Mesendoderm (in vitro differentiated cells): ENCODE measurements at regions not wholly inside any gene's neighbourhood (a gene's known extent, or its start where the extent isn't known, plus 50 kb on each side); places are given as distances from the start of the nearest gene placed in this dataset.

Source experiments
- DNase-seq: peaks from one replicate; pipeline ENCODE4 v3.0.0; 2013
- H2AK5ac ChIP-seq: 2 replicates; pipeline ENCODE4 v1.6.1; 2013; ENCODE audit warnings: low read length, inconsistent platforms
- H2BK120ac ChIP-seq: 2 replicates; pipeline ENCODE4 v1.6.1; 2013; ENCODE audit warnings: low read depth, mild to moderate bottlenecking, low read length, moderate library complexity, mixed read lengths
- H2BK15ac ChIP-seq: replicated peaks from 2 replicates; pipeline ENCODE4 v1.6.1; 2013; ENCODE audit warnings: low read depth, mild to moderate bottlenecking, moderate library complexity
- H2BK5ac ChIP-seq: 2 replicates; pipeline ENCODE4 v1.6.1; 2013; ENCODE audit warnings: low read length, inconsistent platforms
- H3K18ac ChIP-seq: 2 replicates; pipeline ENCODE4 v1.6.1; 2013; ENCODE audit warnings: mild to moderate bottlenecking, low read length, mixed read lengths
- H3K23ac ChIP-seq: one replicate; pipeline ENCODE4 v1.6.1; 2013; ENCODE audit warnings: low read length
- H3K27ac ChIP-seq: 2 replicates; pipeline ENCODE4 v1.5.1; 2013; ENCODE audit warnings: low read depth, mild to moderate bottlenecking, inconsistent platforms, low read length, moderate library complexity
- H3K27me3 ChIP-seq: 2 replicates; pipeline ENCODE4 v1.6.1; 2013; ENCODE audit warnings: low read length, control low read depth, mild to moderate bottlenecking, inconsistent platforms; ENCODE audit not compliant: insufficient read depth, poor library complexity
- H3K36me3 ChIP-seq: 2 replicates; pipeline ENCODE4 v1.6.1; 2013; ENCODE audit warnings: low read length, inconsistent platforms; ENCODE audit not compliant: control insufficient read depth, insufficient read depth
- H3K4ac ChIP-seq: one replicate; pipeline ENCODE4 v1.6.1; 2013; ENCODE audit warnings: low read depth, mild to moderate bottlenecking, low read length, moderate library complexity
- H3K4me1 ChIP-seq: 2 replicates; pipeline ENCODE4 v1.6.1; 2013; ENCODE audit warnings: low read depth, low read length, inconsistent platforms; ENCODE audit not compliant: control insufficient read depth
- H3K4me2 ChIP-seq: 2 replicates; pipeline ENCODE4 v1.6.1; 2013; ENCODE audit warnings: low read length
- H3K4me3 ChIP-seq: 2 replicates; pipeline ENCODE4 v1.5.1; 2013; ENCODE audit warnings: mild to moderate bottlenecking, low read length
- H3K56ac ChIP-seq: one replicate; pipeline ENCODE4 v1.6.1; 2013; ENCODE audit warnings: low read length
- H3K79me1 ChIP-seq: 2 replicates; pipeline ENCODE4 v1.6.1; 2013; ENCODE audit warnings: low read length, inconsistent platforms
- H3K79me2 ChIP-seq: 2 replicates; pipeline ENCODE4 v1.6.1; 2013; ENCODE audit warnings: mild to moderate bottlenecking, low read length; ENCODE audit not compliant: control insufficient read depth, insufficient read depth
- H3K9ac ChIP-seq: 2 replicates; pipeline ENCODE4 v1.6.1; 2013; ENCODE audit warnings: low read length, inconsistent platforms
- H4K5ac ChIP-seq: one replicate; pipeline ENCODE4 v1.6.1; 2013; ENCODE audit warnings: low read length
- H4K8ac ChIP-seq: one replicate; pipeline ENCODE4 v1.6.1; 2013; ENCODE audit warnings: low read depth, mild to moderate bottlenecking, control low read depth, low read length, moderate library complexity
- WGBS: extraction: QIAGEN DNeasy Blood & Tissue Kit; methylation state at CpG from one replicate; pipeline ENCODE4 v1.1.7; 2013; ENCODE audit warnings: low lambda C conversion rate, missing lambda C conversion rate; ENCODE audit not compliant: insufficient coverage; ENCODE audit errors: extremely low coverage; 5-methylcytosine and 5-hydroxymethylcytosine counted together

GRCh38 chr14:71716041-71716772 lies 216.0 kb upstream of the RGS6 start:
- peak; percentile 29 for DNase-seq
- no peak overlapping the region for H2BK5ac ChIP-seq
- no peaks in the 10 kb centered on the region for H3K4me1 ChIP-seq
- no peak overlapping the region for H4K8ac ChIP-seq
- H2BK120ac ChIP-seq: no peak overlapping the region
- no peak overlapping the region for H2AK5ac ChIP-seq
- H3K56ac ChIP-seq: no peak overlapping the region
- H3K4me3 ChIP-seq: no peak overlapping the region
- H3K18ac ChIP-seq: no peak overlapping the region
- H3K4ac ChIP-seq: no peak overlapping the region
- no peak overlapping the region for H3K9ac ChIP-seq
- no peaks in the 10 kb centered on the region for H3K27me3 ChIP-seq
- no CpG with 5 or more reads among the region's 6 CpGs for WGBS
- no peak overlapping the region for H3K23ac ChIP-seq
- H3K4me2 ChIP-seq: no peak overlapping the region
- no peak overlapping the region for H4K5ac ChIP-seq
- no peaks in the 10 kb centered on the region for H3K79me1 ChIP-seq
- no peak overlapping the region for H2BK15ac ChIP-seq
- H3K36me3 ChIP-seq: no peaks in the 10 kb centered on the region
- no peaks in the 10 kb centered on the region for H3K79me2 ChIP-seq
- no peak overlapping the region for H3K27ac ChIP-seq

GRCh38 chr14:71720978-71721624 lies 211.1 kb upstream of the RGS6 start:
- Histone ChIP-seq H3K36me3 (no peaks in the 10 kb centered on the region), H3K4me1 (no peaks in the 10 kb centered on the region), H3K4ac (no peak overlapping the region), H2BK15ac (no peak overlapping the region), H3K4me3 (no peak overlapping the region), H3K56ac (no peak overlapping the region), H3K27ac (no peak overlapping the region), H2BK5ac (no peak overlapping the region), H3K4me2 (no peak overlapping the region), H2AK5ac (no peak overlapping the region), H2BK120ac (no peak overlapping the region), H3K79me1 (no peaks in the 10 kb centered on the region), H3K18ac (no peak overlapping the region), H4K8ac (no peak overlapping the region), H4K5ac (no peak overlapping the region), H3K23ac (no peak overlapping the region), H3K9ac (no peak overlapping the region), H3K79me2 (no peaks in the 10 kb centered on the region), H3K27me3 (no peaks in the 10 kb centered on the region)
- peak; percentile 90 for DNase-seq
- WGBS: no CpG with 5 or more reads among the region's 9 CpGs

- DNase-seq: no peak
- Histone ChIP-seq H3K27ac (no peak overlapping the region), H3K79me2 (no peaks in the 10 kb centered on the region), H3K4me3 (no peak overlapping the region), H2BK5ac (no peak overlapping the region), H3K27me3 (no peaks in the 10 kb centered on the region), H2BK120ac (no peak overlapping the region), H3K79me1 (no peaks in the 10 kb centered on the region), H3K4me1 (no peaks in the 10 kb centered on the region), H3K56ac (no peak overlapping the region), H3K4ac (no peak overlapping the region), H2BK15ac (no peak overlapping the region), H3K36me3 (no peaks in the 10 kb centered on the region), H3K9ac (no peak overlapping the region), H3K4me2 (no peak overlapping the region), H3K23ac (no peak overlapping the region), H3K18ac (no peak overlapping the region), H4K8ac (no peak overlapping the region), H4K5ac (no peak overlapping the region), H2AK5ac (no peak overlapping the region)
- no CpG with 5 or more reads among the region's 3 CpGs for WGBS
These were observed 210.4 kb upstream of the RGS6 start for GRCh38 chr14:71721791-71722190.

GRCh38 chr14:71722885-71723284 lies 209.3 kb upstream of the RGS6 start:
- no CpG with 5 or more reads among the region's 6 CpGs for WGBS
- no peak overlapping the region for H3K18ac ChIP-seq

GRCh38 chr14:71725922-71726579 lies 206.2 kb upstream of the RGS6 start:
- Histone ChIP-seq H3K9ac (no peak overlapping the region), H4K5ac (no peak overlapping the region), H3K56ac (no peak overlapping the region), H3K79me1 (no peaks in the 10 kb centered on the region), H2BK120ac (no peak overlapping the region), H3K36me3 (peaks cover 2% of the 10 kb centered on the region), H3K4me3 (no peak overlapping the region), H3K23ac (no peak overlapping the region), H3K18ac (no peak overlapping the region), H3K4me1 (no peaks in the 10 kb centered on the region), H2AK5ac (no peak overlapping the region), H2BK5ac (no peak overlapping the region), H3K27ac (no peak overlapping the region), H3K79me2 (no peaks in the 10 kb centered on the region), H3K4ac (no peak overlapping the region), H4K8ac (no peak overlapping the region), H3K27me3 (no peaks in the 10 kb centered on the region), H2BK15ac (no peak overlapping the region), H3K4me2 (no peak overlapping the region)
- no peak for DNase-seq
- no CpG with 5 or more reads among the region's 7 CpGs for WGBS

More at GRCh38 chr14:71722885-71723284, 209.3 kb upstream of the RGS6 start:
- Histone ChIP-seq H3K9ac (no peak overlapping the region), H3K79me1 (no peaks in the 10 kb centered on the region), H2AK5ac (no peak overlapping the region), H3K27ac (no peak overlapping the region), H2BK120ac (no peak overlapping the region), H3K79me2 (no peaks in the 10 kb centered on the region), H3K4me2 (no peak overlapping the region), H4K8ac (no peak overlapping the region), H2BK5ac (no peak overlapping the region), H3K56ac (no peak overlapping the region), H3K23ac (no peak overlapping the region), H2BK15ac (no peak overlapping the region), H3K4me3 (no peak overlapping the region), H4K5ac (no peak overlapping the region), H3K4me1 (no peaks in the 10 kb centered on the region), H3K36me3 (no peaks in the 10 kb centered on the region), H3K4ac (no peak overlapping the region), H3K27me3 (no peaks in the 10 kb centered on the region)
- DNase-seq: no peak
